Urinary bladder (tissue), 3 donors: ENCODE measurements at regions not wholly inside any gene's neighbourhood (a gene's known extent, or its start where the extent isn't known, plus 50 kb on each side); places are given as distances from the start of the nearest gene placed in this dataset.
"Not testable (repeated sequence)": the region's sequence is repeated elsewhere in the genome, so short reads cannot be mapped to it uniquely, and the experiment has no call there.

Experiments
- DNase-seq: peaks from one replicate; pipeline ENCODE4 v3.0.0-alpha.2; 2015; ENCODE audit errors: extremely low spot score
- H3K27ac ChIP-seq: one replicate; pipeline ENCODE4 v1.5.1; 2013; ENCODE audit warnings: low read depth, mild to moderate bottlenecking, moderate library complexity
- H3K36me3 ChIP-seq: one replicate; pipeline ENCODE4 v1.6.1; 2013; ENCODE audit warnings: mild to moderate bottlenecking, moderate library complexity; ENCODE audit not compliant: insufficient read depth
- H3K4me1 ChIP-seq: one replicate; pipeline ENCODE4 v1.6.1; 2013; ENCODE audit warnings: mild to moderate bottlenecking, moderate library complexity; ENCODE audit not compliant: insufficient read depth
- H3K4me3 ChIP-seq: one replicate; pipeline ENCODE4 v1.5.1; 2013; ENCODE audit warnings: low read depth, low read length
- WGBS: extraction: QIAGEN DNeasy Blood & Tissue Kit; methylation state at CpG from one replicate; pipeline ENCODE4 v1.1.7; 2013; 5-methylcytosine and 5-hydroxymethylcytosine counted together
- donor health status: healthy with polysubstance abuse.
- donor health status: healthy.

DNA sequence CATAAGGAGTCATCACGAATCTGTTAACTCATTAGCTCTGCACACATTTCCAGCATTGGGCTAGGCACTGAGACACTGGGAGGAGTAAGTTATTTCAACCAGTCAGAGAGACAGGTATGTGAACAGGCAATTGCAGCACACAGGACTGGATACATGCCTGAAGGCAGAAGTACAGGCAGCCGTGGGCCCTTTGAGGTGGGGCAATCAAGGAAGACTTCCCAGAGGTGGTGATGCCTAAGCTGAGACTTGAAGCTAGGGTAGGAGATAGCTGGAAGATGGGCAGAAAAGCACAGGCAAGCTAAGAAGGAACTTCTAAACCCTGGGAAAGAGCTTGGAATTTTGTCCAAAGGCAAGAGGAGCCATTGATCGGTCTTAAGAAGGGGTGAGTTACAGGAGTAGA lies 249.7 kb downstream of the EMX2 start:
- H3K36me3 ChIP-seq = no peaks in the 10 kb centered on the region
- H3K27ac ChIP-seq = no peak overlapping the region
- WGBS = 74% methylated on average over 3 of the region's 3 CpGs
- no peak overlapping the region for H3K4me3 ChIP-seq
- H3K4me1 ChIP-seq = no peaks in the 10 kb centered on the region
- no peak for DNase-seq

DNA sequence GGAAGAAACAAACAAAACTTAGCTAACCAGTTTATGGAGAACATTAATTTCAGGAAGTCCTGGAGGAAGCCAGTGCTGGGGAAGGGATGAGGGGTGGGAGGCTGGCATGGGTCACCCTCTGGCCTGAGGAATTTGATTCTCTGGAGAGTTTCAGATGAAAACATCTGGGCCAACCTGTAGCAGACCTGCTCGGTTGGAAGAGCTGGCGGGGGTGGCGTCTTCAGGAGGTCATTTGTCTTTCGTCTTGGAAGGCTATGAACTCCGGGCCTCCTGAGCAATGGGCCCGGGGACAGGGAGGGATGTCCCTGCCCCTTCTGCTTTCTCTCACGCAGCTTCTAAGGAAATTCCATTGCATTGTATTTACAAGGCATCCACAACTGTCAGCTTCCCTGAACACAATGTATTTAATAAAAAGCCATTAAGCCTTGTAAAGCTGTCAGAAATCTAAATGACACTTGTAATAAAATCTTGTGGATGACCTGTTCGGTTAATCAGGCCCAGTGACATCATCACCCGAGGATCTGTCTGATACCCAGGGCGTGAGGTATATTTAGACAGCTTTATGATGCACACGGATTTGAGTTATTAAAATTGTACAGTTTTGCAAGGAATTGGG lies 250.5 kb downstream of the RAB11FIP2 start:
- WGBS = 23% methylated on average over 11 of the region's 11 CpGs
- no peaks in the 10 kb centered on the region for H3K36me3 ChIP-seq
- H3K27ac ChIP-seq = no peak overlapping the region
- H3K4me3 ChIP-seq = no peak overlapping the region
- peak; percentile 76 for DNase-seq
- no peaks in the 10 kb centered on the region for H3K4me1 ChIP-seq

- Histone ChIP-seq H3K36me3 (no peaks in the 10 kb centered on the region), H3K4me3 (no peak overlapping the region), H3K4me1 (no peaks in the 10 kb centered on the region), H3K27ac (no peak overlapping the region)
- DNase-seq = peak; percentile 33
- 50% methylated on average over 10 of the region's 10 CpGs for WGBS
Observed at GRCh38 chr10:117797296-117797695, 249.4 kb downstream of the RAB11FIP2 start.

DNA sequence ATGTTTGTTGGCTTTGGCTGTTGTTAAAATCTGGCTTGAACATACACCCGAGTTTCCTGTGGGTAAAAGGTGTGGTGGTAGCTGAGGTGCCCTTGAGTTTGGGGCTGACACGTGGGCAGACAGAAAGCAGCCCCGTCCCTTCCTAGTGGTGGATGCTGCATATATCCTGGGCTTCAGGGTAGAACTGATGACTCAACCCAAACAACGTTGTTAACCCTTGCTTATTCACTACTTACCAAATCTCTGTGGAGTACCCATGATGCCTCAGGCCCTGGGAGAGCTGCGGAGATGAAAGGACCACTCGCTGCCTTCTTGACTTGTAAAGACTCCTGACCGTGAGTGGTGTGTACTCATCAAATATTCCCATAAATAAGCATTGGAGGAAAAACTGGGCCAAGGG lies 245.1 kb downstream of the RAB11FIP2 start:
- WGBS = 62% methylated on average over 7 of the region's 7 CpGs

DNA sequence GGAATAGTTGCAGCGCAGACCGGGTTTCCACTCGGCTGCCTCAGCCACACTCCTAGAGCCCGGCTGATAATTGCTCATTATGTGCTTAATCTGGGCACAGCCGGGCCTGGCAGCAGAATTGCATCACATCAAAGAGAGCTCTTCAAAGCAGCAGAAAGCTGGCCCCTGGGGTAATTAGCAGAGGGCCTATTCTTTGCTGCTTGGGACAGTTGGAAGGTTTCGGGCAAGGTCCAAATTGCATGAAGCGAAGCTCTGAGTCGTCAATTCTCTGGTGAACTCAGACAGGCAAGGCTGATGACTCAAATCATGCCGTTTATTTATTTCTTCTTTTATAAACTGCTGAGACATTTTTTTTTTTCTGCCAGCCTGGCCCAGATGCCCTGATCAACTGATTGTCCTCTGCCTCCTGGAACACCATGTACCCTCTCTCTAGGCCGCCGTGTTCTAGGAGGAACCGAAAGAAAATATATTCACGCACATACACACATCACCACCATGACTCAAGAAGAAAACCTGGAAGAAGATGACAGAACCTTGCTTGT lies 242.2 kb downstream of the RAB11FIP2 start:
- no peaks in the 10 kb centered on the region for H3K36me3 ChIP-seq
- no peak overlapping the region for H3K27ac ChIP-seq
- no peak for DNase-seq
- H3K4me3 ChIP-seq = no peak overlapping the region
- 73% methylated on average over 13 of the region's 13 CpGs for WGBS
- no peaks in the 10 kb centered on the region for H3K4me1 ChIP-seq

More for the DNA sequence above, 245.1 kb downstream of the RAB11FIP2 start:
- no peak overlapping the region for H3K4me3 ChIP-seq
- no peaks in the 10 kb centered on the region for H3K4me1 ChIP-seq
- no peak overlapping the region for H3K27ac ChIP-seq
- no peaks in the 10 kb centered on the region for H3K36me3 ChIP-seq
- DNase-seq = no peak

DNA sequence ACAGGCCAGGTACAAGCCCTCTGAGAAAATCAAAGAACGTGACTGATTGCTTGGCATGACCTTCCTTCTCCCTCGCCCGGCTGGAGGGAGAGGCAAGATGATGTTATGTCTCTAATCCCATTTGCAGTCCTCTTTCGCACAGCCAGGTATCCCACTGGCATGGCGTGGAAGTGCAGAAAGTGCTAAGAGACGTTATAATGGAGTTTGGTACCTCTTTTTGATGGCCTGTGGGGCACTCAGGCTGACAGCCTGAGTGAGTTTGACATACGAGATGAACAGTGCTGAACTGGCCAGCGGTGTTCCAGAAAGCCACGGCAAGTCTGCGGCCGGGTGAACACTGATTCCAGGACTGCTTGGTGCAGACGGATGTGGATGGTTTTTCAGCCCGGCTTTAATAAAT lies 241.6 kb downstream of the RAB11FIP2 start:
- Histone ChIP-seq H3K36me3 (no peaks in the 10 kb centered on the region), H3K4me1 (no peaks in the 10 kb centered on the region), H3K27ac (no peak overlapping the region), H3K4me3 (no peak overlapping the region)
- no peak for DNase-seq
- WGBS = 82% methylated on average over 13 of the region's 13 CpGs

GRCh38 chr10:117807441-117807840 lies 239.3 kb downstream of the RAB11FIP2 start:
- Histone ChIP-seq H3K36me3 (no peaks in the 10 kb centered on the region), H3K27ac (no peak overlapping the region), H3K4me1 (no peaks in the 10 kb centered on the region), H3K4me3 (no peak overlapping the region)
- DNase-seq = no peak
- 45% methylated on average over 4 of the region's 4 CpGs for WGBS

GRCh38 chr10:117815816-117816215 lies 230.9 kb downstream of the RAB11FIP2 start:
- not testable (repeated sequence) for H3K27ac ChIP-seq, H3K4me1 ChIP-seq, H3K36me3 ChIP-seq

GRCh38 chr10:117817116-117817515 lies 229.6 kb downstream of the RAB11FIP2 start:
- Histone ChIP-seq H3K36me3 (no peaks in the 10 kb centered on the region), H3K27ac (no peak overlapping the region), H3K4me3 (no peak overlapping the region), H3K4me1 (no peaks in the 10 kb centered on the region)
- 89% methylated on average over 3 of the region's 3 CpGs for WGBS
- DNase-seq = no peak

More at GRCh38 chr10:117815816-117816215, 230.9 kb downstream of the RAB11FIP2 start:
- WGBS = 72% methylated on average over 2 of the region's 2 CpGs
- H3K4me3 ChIP-seq, DNase-seq: not testable (repeated sequence)

DNA sequence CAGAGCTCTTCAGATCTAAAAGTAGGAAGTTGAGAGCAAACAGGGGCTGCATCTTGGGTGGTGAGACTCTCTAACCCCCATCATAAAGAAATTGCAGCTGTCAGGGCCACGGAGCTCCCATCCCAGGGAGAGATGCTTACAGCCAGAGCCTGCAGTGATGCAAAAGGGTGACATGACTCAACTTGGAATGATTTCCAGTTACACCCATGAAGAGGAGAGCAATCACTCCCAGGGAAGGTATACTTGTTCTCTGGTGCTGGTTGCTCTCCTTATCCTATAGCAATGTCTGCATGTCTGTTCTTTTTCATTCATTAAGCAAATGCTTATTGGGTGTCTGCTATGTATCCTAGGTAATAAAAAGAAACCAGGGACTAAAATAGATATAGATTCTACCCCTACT lies 228.0 kb downstream of the RAB11FIP2 start:
- WGBS = 38% methylated on average over 1 of the region's 1 CpG

GRCh38 chr10:117819304-117819703 lies 227.4 kb downstream of the RAB11FIP2 start:
- Histone ChIP-seq H3K4me1 (no peaks in the 10 kb centered on the region), H3K4me3 (no peak overlapping the region), H3K27ac (no peak overlapping the region), H3K36me3 (no peaks in the 10 kb centered on the region)
- 51% methylated on average over 4 of the region's 4 CpGs for WGBS
- DNase-seq = no peak

More for the DNA sequence above, 228.0 kb downstream of the RAB11FIP2 start:
- no peaks in the 10 kb centered on the region for H3K4me1 ChIP-seq
- DNase-seq = no peak
- no peaks in the 10 kb centered on the region for H3K36me3 ChIP-seq
- no peak overlapping the region for H3K4me3 ChIP-seq
- H3K27ac ChIP-seq = no peak overlapping the region

GRCh38 chr10:117823980-117824379 lies 222.8 kb downstream of the RAB11FIP2 start:
- no peak for DNase-seq
- Histone ChIP-seq H3K27ac (no peak overlapping the region), H3K4me3 (no peak overlapping the region), H3K4me1 (no peaks in the 10 kb centered on the region), H3K36me3 (no peaks in the 10 kb centered on the region)
- 82% methylated on average over 5 of the region's 5 CpGs for WGBS

- no peak for DNase-seq
- no peak overlapping the region for H3K4me3 ChIP-seq
- H3K27ac ChIP-seq = no peak overlapping the region
- H3K4me1 ChIP-seq = no peaks in the 10 kb centered on the region
- no peaks in the 10 kb centered on the region for H3K36me3 ChIP-seq
- WGBS = 60% methylated on average over 14 of the region's 14 CpGs
Observed at GRCh38 chr10:117830205-117830604, 216.5 kb downstream of the RAB11FIP2 start.

DNA sequence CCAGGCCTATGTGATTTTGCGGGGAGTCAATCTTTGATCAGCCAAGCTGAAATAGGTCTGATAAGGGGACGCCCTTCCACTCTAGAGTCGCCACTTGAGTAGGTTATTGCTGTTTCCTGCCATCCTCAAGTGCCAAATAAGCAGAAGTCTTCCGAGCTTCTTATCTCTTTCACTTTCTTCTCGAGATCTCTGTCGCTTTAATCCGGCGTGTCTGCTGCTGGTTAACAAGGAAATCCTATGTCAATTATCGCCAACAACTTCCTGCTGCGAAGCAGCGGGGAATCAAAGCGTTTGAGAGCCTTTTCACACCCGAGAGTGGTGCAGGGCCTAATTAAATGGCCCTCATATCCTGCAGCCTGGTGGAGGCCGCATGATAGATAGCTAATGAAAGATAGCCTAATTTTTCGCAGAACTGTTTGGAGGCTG lies 215.9 kb downstream of the RAB11FIP2 start:
- Histone ChIP-seq H3K4me3 (no peak overlapping the region), H3K27ac (no peak overlapping the region), H3K36me3 (no peaks in the 10 kb centered on the region), H3K4me1 (no peaks in the 10 kb centered on the region)
- whole genome bisulfite sequencing = 33% methylated on average over 15 of the region's 15 CpGs
- no peak for DNase-seq
